Endodermal cell (in vitro differentiated cells): ENCODE measurements at regions not wholly inside any gene's neighbourhood (a gene's known extent, or its start where the extent isn't known, plus 50 kb on each side); places are given as distances from the start of the nearest gene placed in this dataset.

Source experiments
- DNase-seq: peaks from one replicate; pipeline ENCODE4 v3.0.0-alpha.2; 2017
- H3K27ac ChIP-seq: 2 replicates; pipeline ENCODE4 v1.5.1; 2013; ENCODE audit warnings: mild to moderate bottlenecking, low read depth, low read length, moderate library complexity
- H3K27me3 ChIP-seq: 2 replicates; pipeline ENCODE4 v1.6.1; 2013; ENCODE audit warnings: mild to moderate bottlenecking, low read length, moderate library complexity; ENCODE audit not compliant: insufficient read depth, control insufficient read depth, poor library complexity, severe bottlenecking
- H3K36me3 ChIP-seq: 2 replicates; pipeline ENCODE4 v1.7.0; 2013; ENCODE audit warnings: mild to moderate bottlenecking, low read length, moderate library complexity; ENCODE audit not compliant: control insufficient read depth, insufficient read depth
- H3K4me1 ChIP-seq: one replicate; pipeline ENCODE4 v1.7.0; 2013; ENCODE audit warnings: low read length; ENCODE audit not compliant: control insufficient read depth, insufficient read depth
- H3K4me3 ChIP-seq: 2 replicates; pipeline ENCODE4 v1.5.1; 2013; ENCODE audit warnings: mild to moderate bottlenecking, low read length, moderate library complexity
- H3K9ac ChIP-seq: 2 replicates; pipeline ENCODE4 v1.6.1; 2013; ENCODE audit warnings: mild to moderate bottlenecking, low read length, moderate library complexity; ENCODE audit not compliant: poor library complexity, severe bottlenecking; ENCODE audit errors: extremely low read depth
- H3K9me3 ChIP-seq: 2 replicates; pipeline ENCODE4 v1.6.1; 2013; ENCODE audit warnings: mild to moderate bottlenecking, low read length, moderate library complexity; ENCODE audit not compliant: control insufficient read depth
- H3K27ac Mint-ChIP-seq: 2 replicates; pipeline ENCODE4 v1.8.0; 2020; ENCODE audit warnings: mixed read lengths
- H3K27me3 Mint-ChIP-seq: 2 replicates; pipeline ENCODE4 v1.8.0; 2021; ENCODE audit warnings: mild to moderate bottlenecking, mixed read lengths; ENCODE audit not compliant: insufficient read depth
- H3K36me3 Mint-ChIP-seq: 2 replicates; pipeline ENCODE4 v1.8.0; 2020; ENCODE audit warnings: low read depth, mixed read lengths
- H3K4me1 Mint-ChIP-seq: 2 replicates; pipeline ENCODE4 v1.8.0; 2020; ENCODE audit warnings: mixed read lengths
- H3K4me3 Mint-ChIP-seq: 2 replicates; pipeline ENCODE4 v1.8.0; 2020; ENCODE audit warnings: mild to moderate bottlenecking, moderate library complexity, mixed read lengths
- H3K9me3 Mint-ChIP-seq: 2 replicates; pipeline ENCODE4 v1.8.0; 2020; ENCODE audit warnings: mild to moderate bottlenecking, mixed read lengths
- CTCF ChIP-seq: fragments of 200-600 bp; sonication (generic); conservative IDR thresholded peaks from 2 replicates; pipeline ENCODE4 v1.5.0; 2021; ENCODE audit warnings: antibody characterized with exemption, mild to moderate bottlenecking
- WGBS, 2 experiments: methylation state at CpG; one replicate each; pipeline versions ENCODE4 v1.1.5 to v1.1.7; 2013; ENCODE audit warnings: missing lambda C conversion rate in 2 of 2, mixed read lengths in 1 of 2; ENCODE audit not compliant: insufficient coverage in 1 of 2, insufficient read length in 1 of 2; 5-methylcytosine and 5-hydroxymethylcytosine counted together

- Histone ChIP-seq H3K36me3 (no peaks in the 10 kb centered on the region), H3K27ac (peak overlapping the region; percentile 18), H3K4me1 (no peaks in the 10 kb centered on the region), H3K27me3 (peaks cover 9% of the 10 kb centered on the region), H3K4me3 (peak overlapping the region; percentile 81), H3K9ac (no peak overlapping the region), H3K9me3 (no peaks in the 10 kb centered on the region)
- H3K27me3 Mint-ChIP-seq: no peaks in the 10 kb centered on the region
- H3K36me3 Mint-ChIP-seq: no peaks in the 10 kb centered on the region
- peaks cover 8% of the 10 kb centered on the region for H3K4me1 Mint-ChIP-seq
- TF ChIP-seq CTCF: no peak
- no peaks in the 10 kb centered on the region for H3K9me3 Mint-ChIP-seq
- H3K27ac Mint-ChIP-seq: peak overlapping the region; percentile 87
- peak overlapping the region; percentile 64 for H3K4me3 Mint-ChIP-seq
- 84 to 88% methylated on average over 31 to 34 of the region's 34 CpGs for WGBS, 2 experiments
- DNase-seq: peak; percentile 74
Observed at GRCh38 chr6:26232940-26233648, 131.9 kb upstream of the BTN3A2 start.

GRCh38 chr6:26233649-26234420, 131.2 kb upstream of the BTN3A2 start:
- Mint-ChIP-seq H3K4me3 (peak overlapping the region; percentile 64), H3K9me3 (no peaks in the 10 kb centered on the region), H3K36me3 (no peaks in the 10 kb centered on the region), H3K4me1 (peaks cover 8% of the 10 kb centered on the region), H3K27me3 (no peaks in the 10 kb centered on the region), H3K27ac (peak overlapping the region; percentile 87)
- 42 to 54% methylated on average over 25 to 32 of the region's 32 CpGs for WGBS, 2 experiments
- Histone ChIP-seq H3K9me3 (no peaks in the 10 kb centered on the region), H3K36me3 (no peaks in the 10 kb centered on the region), H3K27me3 (peaks cover 9% of the 10 kb centered on the region), H3K4me1 (no peaks in the 10 kb centered on the region), H3K4me3 (peak overlapping the region; percentile 81), H3K9ac (peak overlapping the region; percentile 56), H3K27ac (peak overlapping the region; percentile 68)
- TF ChIP-seq CTCF: no peak
- DNase-seq: peak; percentile 82

- H3K36me3 Mint-ChIP-seq: no peaks in the 10 kb centered on the region
- 2 to 31% methylated on average over 11 to 36 of the region's 36 CpGs for WGBS, 2 experiments
- Histone ChIP-seq H3K9ac (peak overlapping the region; percentile 56), H3K9me3 (no peaks in the 10 kb centered on the region), H3K27me3 (peaks cover 9% of the 10 kb centered on the region), H3K4me1 (no peaks in the 10 kb centered on the region), H3K4me3 (peak overlapping the region; percentile 81), H3K36me3 (no peaks in the 10 kb centered on the region), H3K27ac (peak overlapping the region; percentile 68)
- no peaks in the 10 kb centered on the region for H3K9me3 Mint-ChIP-seq
- H3K27me3 Mint-ChIP-seq: no peaks in the 10 kb centered on the region
- H3K4me1 Mint-ChIP-seq: peaks cover 8% of the 10 kb centered on the region
- H3K4me3 Mint-ChIP-seq: peak overlapping the region; percentile 64
- H3K27ac Mint-ChIP-seq: peak overlapping the region; percentile 87
- peak; percentile 87 for DNase-seq
- TF ChIP-seq CTCF: no peak
Observed at GRCh38 chr6:26234421-26235301, 130.3 kb upstream of the BTN3A2 start.
